IMR-90 (cell line): ENCODE measurements at regions not wholly inside any gene's neighbourhood (a gene's known extent, or its start where the extent isn't known, plus 50 kb on each side); places are given as distances from the start of the nearest gene placed in this dataset.

Experiments
- CHD1 ChIP-seq: IDR thresholded peaks from 2 replicates; pipeline ENCODE4 v1.6.1; 2012; ENCODE audit warnings: low read depth, low read length, improper control_type of control experiment
- MAFK ChIP-seq: IDR thresholded peaks from 2 replicates; pipeline ENCODE4 v1.6.1; 2012; ENCODE audit warnings: low read depth, low read length, improper control_type of control experiment
- MAZ ChIP-seq: IDR thresholded peaks from 2 replicates; pipeline ENCODE4 v1.6.1; 2012; ENCODE audit warnings: low read depth, mild to moderate bottlenecking, low read length, improper control_type of control experiment, moderate library complexity, borderline replicate concordance
- MXI1 ChIP-seq: IDR thresholded peaks from 2 replicates; pipeline ENCODE4 v1.6.1; 2012; ENCODE audit warnings: low read depth, mild to moderate bottlenecking, low read length, moderate library complexity, borderline replicate concordance
- POLR2A ChIP-seq: IDR thresholded peaks from 2 replicates; pipeline ENCODE4 v1.6.1; 2012; ENCODE audit warnings: mild to moderate bottlenecking, low read depth, low read length
- RAD21 ChIP-seq: IDR thresholded peaks from 2 replicates; pipeline ENCODE4 v1.6.1; 2012; ENCODE audit warnings: low read length, improper control_type of control experiment
- RFX5 ChIP-seq: IDR thresholded peaks from 2 replicates; pipeline ENCODE4 v1.8.0; 2012; ENCODE audit warnings: low read depth, mild to moderate bottlenecking, low read length, moderate library complexity
- USF2 ChIP-seq: fragments of 150-350 bp; IDR thresholded peaks from 2 replicates; pipeline ENCODE4 v1.6.1; 2017; ENCODE audit warnings: mild to moderate bottlenecking, antibody characterized with exemption, low read length, low read depth
- TF ChIP-seq, protein P1 (sequence below): conservative IDR thresholded peaks from 2 replicates; pipeline ENCODE4 v1.5.1; 2012; ENCODE audit warnings: mild to moderate bottlenecking, low read depth, low read length, improper control_type of control experiment

- TF ChIP-seq, protein P1, sequence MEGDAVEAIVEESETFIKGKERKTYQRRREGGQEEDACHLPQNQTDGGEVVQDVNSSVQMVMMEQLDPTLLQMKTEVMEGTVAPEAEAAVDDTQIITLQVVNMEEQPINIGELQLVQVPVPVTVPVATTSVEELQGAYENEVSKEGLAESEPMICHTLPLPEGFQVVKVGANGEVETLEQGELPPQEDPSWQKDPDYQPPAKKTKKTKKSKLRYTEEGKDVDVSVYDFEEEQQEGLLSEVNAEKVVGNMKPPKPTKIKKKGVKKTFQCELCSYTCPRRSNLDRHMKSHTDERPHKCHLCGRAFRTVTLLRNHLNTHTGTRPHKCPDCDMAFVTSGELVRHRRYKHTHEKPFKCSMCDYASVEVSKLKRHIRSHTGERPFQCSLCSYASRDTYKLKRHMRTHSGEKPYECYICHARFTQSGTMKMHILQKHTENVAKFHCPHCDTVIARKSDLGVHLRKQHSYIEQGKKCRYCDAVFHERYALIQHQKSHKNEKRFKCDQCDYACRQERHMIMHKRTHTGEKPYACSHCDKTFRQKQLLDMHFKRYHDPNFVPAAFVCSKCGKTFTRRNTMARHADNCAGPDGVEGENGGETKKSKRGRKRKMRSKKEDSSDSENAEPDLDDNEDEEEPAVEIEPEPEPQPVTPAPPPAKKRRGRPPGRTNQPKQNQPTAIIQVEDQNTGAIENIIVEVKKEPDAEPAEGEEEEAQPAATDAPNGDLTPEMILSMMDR: no peak
- TF ChIP-seq POLR2A (no peak), RAD21 (no peak), MAZ (no peak), CHD1 (no peak), MXI1 (no peak), USF2 (no peak), MAFK (no peak), RFX5 (no peak)
Measured at GRCh38 chr2:129467941-129468340, 511.5 kb upstream of the RAB6C start.
